GM21737 (cell line): ENCODE measurements at regions not wholly inside any gene's neighbourhood (a gene's known extent, or its start where the extent isn't known, plus 50 kb on each side); places are given as distances from the start of the nearest gene placed in this dataset.
"Not testable (repeated sequence)": the region's sequence is repeated elsewhere in the genome, so short reads cannot be mapped to it uniquely, and the experiment has no call there.

ENCODE experiments used
- ATAC-seq: cut with Tn5 transposase; IDR thresholded peaks from one replicate; pipeline ENCODE4 v1.9.1; 2021; ENCODE audit warnings: mild to moderate bottlenecking, moderate library complexity; ENCODE audit not compliant: unreplicated experiment

DNA sequence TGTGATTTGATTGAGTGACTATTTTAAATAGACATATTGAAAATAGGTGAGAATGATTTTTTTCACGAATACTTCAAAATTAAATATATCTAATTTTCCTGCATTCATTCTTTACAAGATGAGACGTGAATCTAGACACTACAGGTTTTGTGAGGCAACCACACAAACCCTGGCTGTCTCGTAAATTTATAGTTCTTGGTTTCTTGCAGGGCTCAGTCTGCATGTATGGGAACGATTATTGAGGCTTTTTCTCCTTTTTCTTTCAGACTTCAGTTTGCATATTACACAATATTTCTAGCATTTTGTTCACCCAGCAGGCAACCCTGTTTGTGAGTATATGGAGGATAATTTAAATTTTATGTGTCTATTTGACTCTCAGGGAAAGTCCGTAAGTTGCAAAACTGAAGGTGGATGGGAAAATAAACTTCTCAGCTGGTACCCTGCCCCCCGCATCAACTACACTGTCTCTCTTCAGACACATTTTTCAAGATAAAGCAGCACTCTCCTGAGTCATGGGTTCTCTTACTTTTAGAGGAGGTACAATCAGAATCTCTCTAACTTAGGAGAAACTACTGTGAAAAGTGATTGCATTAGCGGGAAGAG lies 1349.3 kb downstream of the GRIK2 start:
- no peak for ATAC-seq

DNA sequence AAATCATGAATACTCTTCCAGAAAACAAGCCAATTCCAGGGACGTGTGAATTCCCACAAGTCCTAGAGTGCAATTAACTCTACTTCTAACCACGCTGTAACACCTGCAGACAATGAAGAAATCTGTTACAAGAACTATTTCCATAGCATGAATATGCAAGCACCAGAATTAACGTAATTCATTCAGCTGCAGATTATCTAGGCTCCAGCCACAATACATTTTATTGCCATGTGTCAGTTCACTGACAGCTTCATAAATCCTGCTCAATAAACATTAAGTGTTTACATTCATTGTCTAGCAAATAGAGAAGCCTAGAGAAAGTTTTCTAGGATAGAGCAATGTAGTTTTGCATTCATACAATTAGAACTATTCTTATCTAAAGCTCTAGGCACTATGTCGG lies 1348.5 kb downstream of the GRIK2 start:
- no peak for ATAC-seq

DNA sequence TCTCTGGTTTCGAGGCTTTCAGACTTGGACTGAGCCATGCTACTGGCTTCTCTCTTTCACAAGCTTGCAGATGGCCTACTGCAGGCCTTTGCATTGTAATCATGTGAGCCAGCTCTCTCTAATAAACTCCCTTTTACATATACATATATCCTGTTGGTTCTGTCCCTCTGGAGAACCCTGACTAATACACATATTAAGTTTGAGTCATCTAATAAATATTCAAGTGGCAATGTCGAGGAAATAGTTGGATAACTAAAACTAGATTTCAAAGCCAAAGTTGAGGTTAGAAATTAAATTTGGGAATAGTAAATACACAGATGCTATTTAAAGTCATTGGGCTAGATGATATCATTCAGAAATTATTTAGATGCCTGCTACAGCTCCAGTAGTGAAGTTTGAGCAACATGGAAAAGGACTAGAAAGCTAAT lies 1343.4 kb downstream of the GRIK2 start:
- no peak for ATAC-seq

DNA sequence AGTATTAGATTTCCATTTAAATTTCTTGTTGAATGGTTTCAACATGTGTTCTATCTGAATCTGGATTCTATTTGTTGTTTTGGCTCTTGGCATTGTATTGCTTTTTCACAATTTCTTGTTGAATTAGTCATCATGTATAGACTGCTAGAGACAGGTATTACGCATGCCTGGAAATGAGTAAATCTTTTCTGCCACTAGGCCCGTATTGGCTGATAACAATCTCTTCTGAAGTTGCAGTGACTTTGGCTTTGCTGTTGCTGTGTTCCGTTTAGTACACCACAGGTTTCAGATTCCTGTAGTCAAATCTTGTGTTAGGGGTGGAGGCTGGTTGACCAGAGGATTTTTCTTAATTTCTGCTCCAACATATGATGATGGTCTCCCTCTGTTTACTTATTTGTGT lies 1339.4 kb downstream of the GRIK2 start:
- ATAC-seq: no peak

DNA sequence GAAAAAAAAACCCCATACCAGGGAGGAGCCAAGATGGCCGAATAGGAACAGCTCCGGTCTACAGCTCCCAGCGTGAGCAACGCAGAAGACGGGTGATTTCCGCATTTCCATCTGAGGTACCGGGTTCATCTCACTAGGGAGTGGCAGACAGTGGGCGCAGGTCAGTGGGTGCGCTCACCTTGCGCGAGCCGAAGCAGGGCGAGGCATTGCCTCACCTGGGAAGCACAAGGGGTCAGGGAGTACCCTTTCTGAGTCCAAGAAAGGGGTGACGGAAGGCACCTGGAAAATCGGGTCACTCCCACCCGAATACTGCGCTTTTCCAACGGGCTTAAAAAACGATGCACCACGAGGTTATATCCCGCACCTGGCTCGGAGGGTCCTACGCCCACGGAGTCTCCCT lies 1328.6 kb downstream of the GRIK2 start:
- not testable (repeated sequence) for ATAC-seq

DNA sequence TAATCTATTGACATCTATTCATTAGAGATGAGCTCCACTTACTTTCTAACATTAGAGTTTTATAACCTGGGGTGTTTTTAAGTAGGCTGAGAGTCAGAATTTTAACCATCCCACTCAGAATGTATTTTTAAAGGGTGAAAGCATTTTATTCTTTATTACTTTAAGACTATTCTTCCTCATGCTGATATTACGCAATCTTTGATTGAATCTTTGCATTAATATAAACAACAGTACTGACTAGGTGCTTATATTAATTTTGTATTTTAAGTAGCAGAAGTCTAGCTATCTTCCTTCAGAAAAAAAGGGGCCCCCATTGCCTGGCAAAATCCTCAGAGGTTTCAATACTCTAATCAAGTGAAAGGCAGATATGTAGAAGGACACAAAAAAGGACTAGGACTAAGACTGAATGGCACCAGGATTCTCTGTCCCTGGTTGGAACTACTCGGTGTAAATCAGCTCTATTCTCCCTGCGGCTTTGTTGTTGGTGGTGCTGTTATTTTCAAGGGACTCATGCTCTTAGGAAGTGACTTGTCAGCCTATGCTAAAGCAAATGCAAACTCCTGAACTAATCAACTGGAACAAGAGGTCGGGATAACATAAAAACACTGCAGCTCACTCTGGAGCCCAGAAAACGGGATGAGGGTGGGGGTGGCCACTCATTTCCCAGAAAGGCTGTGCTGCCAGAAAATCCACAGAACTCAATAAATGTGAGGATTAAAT lies 1324.4 kb downstream of the GRIK2 start:
- no peak for ATAC-seq

DNA sequence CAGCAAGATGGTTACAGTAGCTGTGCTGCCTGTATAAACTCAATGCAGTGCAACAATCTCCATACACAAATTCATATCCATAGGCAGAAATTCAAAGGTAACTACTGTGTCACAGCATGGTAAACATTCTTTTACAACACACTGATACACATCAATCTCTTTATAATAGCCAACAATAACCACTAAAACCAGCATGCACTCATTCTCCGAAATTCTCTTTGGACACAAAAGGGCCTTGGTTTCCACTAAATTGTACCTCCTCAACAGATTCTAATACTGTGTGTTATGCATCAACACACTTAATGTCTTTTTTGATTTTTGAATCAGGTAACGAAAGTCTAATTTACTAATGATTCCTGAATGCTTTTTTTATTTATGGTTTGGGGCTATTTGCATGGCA lies 1323.7 kb downstream of the GRIK2 start:
- no peak for ATAC-seq

DNA sequence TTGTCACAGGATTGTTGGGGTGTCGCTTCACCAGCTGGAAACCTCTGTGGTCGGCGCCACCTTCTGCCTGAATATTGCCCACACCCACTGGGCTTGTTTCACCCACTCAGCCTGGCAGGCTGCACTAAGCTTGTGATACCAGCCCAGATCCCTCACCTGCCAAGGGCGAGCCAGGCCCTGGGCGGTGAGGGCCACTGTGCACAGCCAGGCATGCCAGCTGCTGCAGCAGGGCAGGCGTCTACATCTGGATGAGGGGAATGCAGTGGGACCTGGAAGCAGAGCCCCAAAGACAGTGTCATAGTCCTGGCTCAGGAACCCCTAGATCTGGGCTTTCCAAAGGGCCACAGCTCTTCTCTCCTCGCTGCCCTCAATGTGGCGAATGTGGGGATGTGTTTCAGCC lies 1307.5 kb downstream of the GRIK2 start:
- ATAC-seq: no peak

DNA sequence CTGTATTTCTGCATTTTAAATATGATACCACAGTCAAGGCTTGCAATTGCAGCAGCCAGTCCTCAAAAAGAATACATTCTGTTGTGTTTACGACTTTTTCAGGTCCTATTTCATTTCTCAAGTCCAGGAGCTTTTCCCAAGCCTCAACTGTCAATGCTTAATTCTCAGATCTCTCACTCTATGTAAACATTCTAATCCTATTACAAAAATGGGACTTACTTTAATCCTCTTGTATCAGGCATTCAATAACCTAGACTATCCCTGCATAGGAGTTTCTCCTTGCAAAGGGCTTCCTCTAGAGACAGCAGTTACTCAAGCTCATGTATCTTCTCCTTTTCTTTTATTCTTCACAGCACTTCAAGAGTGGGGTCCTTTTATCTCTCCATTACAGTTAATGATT lies 1293.0 kb downstream of the GRIK2 start:
- ATAC-seq: no peak

DNA sequence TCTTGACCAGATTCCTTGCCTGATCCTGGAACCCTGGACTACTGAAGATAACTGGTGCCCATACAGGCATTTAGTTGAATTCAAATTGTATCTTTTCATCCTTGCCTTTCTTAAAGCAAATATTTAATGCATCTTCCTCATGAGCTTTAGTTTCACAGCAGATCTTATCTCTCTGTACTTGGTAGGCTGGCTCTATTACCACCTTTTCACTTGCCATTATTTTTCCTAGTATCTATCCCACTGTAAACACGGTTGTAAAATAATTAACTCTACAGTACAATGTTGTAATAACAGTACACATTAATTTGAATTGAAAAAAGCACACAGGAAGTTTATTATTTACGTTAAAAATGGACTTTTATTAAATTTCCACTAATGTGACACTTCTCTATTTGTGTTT lies 1286.9 kb downstream of the GRIK2 start:
- no peak for ATAC-seq

DNA sequence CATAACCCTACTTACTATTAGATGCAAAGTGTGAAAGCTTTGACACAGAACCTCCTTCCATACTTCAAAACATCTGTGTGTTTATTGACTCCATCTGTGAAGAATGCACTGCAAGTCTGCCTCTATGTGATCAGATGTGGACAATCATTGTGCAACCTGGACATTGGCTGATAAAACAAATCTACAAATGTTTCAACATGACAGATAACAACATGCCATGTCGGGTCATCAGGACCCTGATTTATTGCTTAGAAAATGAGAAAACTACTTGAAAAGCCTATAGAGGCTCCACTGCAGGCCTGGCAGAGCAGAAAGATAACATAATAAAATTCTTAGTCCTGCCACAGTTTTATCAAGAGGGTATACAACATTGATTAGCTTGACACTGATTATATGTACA lies 1286.4 kb downstream of the GRIK2 start:
- no peak for ATAC-seq

DNA sequence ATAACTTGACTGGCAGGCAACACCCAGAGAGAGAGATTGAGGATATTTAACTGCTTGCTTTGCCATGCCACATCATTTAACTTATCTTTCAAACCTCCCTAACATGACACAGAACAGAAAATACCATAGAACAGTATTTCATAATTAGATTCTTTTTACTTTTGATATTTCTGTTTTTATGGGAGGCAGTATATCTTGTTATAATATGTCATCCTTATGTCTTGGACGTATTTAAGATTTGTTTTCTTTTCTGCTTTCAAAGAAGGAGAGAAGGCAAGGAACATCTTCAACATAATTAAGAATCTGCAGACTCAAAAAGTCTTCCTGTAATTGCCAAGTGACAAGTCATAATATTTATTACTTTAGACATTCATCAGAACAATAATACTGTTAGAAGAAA lies 1283.7 kb downstream of the GRIK2 start:
- no peak for ATAC-seq

DNA sequence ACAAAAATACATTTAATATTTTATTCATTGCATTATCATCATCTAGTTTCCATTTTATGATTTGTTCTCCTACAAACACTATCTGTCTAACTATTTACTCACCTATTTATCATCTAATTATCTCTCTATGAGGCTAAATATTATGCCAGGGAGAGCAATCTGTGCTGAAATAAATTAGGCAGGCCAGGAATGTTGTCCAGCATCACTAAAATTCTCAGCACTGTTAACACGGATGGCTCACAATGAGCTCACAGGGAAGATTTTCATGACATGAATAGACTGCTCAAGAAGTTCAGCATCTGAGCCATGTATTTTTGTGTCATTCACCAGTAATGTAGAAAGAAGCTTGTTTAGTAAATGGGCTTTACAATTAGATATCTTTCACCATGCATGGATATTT lies 1277.2 kb downstream of the GRIK2 start:
- ATAC-seq: no peak

DNA sequence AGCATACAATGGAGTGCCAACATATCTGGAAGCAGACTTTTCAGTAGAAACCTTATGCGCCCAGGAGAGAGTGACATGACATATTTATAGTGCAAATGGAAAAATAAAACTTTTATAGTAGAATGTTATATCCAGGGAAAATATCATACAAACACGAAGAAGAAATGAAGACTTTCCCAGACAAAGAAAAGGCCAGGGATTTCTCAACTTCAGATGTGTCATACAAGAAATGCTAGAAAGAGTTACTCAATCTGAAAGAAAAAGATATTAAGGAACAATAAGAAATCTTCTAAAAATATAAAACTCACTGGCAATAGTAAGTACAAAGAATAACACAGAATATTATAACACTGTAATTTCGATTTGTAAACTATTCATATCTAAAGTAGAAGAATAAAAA lies 1269.3 kb downstream of the GRIK2 start:
- no peak for ATAC-seq

DNA sequence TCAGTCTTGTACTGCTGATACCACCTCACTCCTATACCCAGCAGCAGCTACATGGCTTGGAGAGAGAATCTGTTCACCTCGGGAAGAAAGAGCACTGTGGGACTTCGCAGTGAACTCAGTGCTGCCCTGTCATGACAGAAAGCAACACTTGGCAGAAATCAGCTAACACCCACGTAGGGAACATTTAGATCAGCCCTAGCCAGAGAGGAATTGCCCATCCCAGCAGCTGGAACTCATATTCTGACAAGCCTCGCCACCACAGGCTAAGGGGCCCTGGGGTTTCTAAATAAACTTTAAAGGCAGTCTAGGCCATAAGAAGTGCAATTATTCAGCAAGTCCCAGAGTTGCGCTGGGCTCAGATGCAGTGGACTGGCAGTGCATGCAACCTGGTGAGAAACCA lies 1266.8 kb downstream of the GRIK2 start:
- no peak for ATAC-seq

DNA sequence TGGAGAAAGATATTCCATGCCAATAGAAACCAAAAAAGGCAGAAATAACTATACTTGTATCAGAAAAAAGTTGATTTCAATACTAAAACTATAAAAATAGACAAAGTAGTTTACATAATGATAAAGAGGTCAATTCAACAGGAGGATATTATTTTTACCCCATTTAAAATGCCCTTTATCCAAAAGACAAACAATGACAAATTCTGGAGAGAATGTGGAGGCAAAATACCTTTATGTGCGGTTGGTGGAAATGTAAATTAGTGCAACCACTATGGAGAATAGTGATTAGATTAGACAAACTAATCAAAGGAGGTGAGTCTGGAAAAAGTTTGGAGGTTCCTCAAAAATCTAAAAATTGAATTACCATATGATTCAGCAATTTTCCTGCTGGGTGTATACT lies 1262.3 kb downstream of the GRIK2 start:
- no peak for ATAC-seq

DNA sequence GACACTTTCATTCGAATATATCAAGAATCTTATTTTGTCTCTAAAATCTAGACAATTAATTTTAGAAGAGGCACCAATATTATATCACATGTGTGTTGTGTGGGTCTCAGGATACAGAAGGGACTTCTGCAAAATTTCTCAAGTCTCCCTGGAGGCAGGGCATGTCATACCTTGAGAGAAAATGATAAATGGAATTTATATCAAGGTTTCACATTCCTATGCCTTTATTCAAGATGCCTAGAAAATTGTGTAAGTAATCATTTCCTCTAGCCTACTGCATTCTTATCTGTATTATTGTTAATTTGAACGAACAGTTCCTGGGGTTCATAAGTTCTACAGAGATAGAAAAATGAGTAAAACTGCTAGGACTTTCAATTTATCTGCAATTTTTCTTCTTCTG lies 1247.9 kb downstream of the GRIK2 start:
- no peak for ATAC-seq

DNA sequence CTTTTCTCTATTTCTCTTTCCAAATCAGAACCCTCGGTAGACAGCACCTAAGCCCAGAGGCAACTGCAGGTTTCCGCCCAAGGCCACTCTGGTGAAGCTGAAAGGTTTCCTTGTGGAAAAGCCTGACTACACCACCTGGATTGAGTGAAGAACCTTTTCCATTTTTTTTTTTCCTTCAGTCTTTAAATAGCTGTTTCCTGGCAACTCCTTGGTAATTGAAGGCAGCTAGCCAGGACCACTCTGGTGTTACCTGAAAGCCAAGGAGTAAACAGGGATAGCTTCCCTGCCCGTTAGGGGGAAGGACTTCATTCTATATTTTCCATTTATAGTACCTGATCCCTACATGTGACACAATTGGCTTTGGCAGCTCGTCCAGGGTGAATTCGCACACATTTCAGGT lies 1238.4 kb downstream of the GRIK2 start:
- no peak for ATAC-seq

DNA sequence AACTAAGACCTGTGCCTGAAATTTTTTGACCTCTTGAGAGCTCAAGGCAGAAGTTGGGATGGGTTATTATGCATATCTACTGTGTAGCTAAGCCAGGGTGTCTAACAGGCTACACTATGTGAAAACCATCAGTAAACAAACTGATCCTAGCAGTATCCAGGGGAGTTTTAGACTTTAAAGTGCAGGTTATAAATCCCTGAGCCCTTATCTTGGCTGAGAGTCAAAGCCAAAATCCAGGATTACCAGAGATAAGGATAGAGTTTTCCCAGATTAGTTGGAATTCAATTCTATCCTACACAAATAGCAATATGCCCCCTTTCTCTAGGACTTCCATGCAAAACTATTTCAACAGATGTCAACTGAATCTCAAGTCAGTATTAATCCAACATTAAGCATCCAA lies 1229.7 kb downstream of the GRIK2 start:
- no peak for ATAC-seq

DNA sequence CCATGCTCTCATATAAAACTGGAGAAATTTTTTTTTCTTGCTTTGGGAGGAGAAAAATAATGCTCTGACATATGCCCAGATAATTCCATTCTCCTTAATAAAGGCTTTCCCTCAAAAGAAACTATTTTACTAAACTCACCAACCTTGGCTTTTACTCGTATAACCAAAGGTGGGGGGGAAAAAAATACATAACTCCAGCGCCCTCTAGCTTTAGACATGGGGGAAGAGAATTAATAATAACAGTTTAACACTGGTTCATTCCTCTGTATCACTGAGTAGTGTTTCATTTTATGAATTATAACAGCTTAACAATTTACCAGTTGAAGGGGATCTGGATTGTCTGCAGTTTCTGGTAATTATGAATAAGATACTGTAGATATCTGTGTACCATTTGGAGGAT lies 1226.1 kb downstream of the GRIK2 start:
- no peak for ATAC-seq

DNA sequence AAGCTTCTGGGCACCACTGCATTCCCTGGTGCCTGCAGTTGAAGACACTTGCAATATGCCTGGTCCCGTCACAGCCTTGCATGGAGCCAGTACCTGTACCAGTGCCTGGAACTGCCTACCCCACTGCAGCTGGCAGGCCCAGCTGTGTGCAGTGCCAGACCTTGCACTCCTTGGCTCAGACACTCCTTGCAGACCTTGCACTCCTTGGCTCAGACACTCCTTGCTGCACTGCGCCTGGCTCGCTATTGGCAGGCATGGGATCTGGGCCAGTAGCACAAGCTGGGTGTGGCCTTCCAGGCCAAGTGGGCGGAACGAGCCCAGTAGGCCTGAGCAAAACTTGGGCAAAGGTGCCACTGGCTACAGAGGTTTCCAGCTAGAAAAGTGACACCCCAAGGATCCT lies 1189.1 kb downstream of the GRIK2 start:
- no peak for ATAC-seq

DNA sequence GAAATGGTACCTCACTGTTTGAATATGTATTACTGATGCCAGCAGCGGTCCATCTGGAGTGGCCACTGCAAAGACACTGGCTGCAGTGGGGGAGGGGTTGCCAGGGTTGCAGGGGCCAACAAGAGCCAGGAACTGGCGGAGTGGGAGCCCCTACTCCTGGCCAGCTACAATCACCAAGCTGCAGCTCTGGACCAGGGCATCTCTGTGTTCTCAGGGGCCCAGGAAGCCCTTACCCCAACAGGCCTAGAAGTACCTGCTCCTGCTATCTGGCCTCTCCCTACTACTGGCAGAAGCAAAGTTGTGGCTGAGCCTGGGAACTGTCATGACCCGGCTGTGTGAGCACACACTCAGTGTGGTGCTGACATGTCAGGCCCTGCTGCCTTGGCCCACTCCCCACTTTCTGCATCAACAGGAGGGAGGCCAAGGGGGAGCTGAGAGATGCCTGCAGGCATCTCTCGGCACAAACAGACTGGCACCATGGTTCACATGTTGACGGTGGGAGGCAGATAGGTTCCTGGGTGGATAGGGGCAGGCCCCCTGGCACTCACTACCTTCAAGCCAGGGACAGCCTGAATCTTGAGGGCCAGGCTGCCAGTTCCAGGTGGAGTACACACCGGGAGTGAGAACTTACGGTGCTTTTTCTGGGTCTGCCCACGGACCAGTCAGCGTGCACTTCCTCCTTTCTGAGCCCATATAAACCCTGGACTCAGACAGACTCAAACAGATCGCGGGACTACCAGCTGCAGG lies 1188.0 kb downstream of the GRIK2 start:
- no peak for ATAC-seq
